SIG-M5 (cell line): ENCODE measurements at regions not wholly inside any gene's neighbourhood (a gene's known extent, or its start where the extent isn't known, plus 50 kb on each side); places are given as distances from the start of the nearest gene placed in this dataset.
"Not testable (repeated sequence)": the region's sequence is repeated elsewhere in the genome, so short reads cannot be mapped to it uniquely, and the experiment has no call there.

Experiments used
- DNase-seq: peaks from one replicate; lab custom pipeline; 2025; lab: John Stamatoyannopoulos, UW

- DNase-seq = no peak
Observed at GRCh38 chr10:63783882-63784281, 262.7 kb downstream of the REEP3 start.

GRCh38 chr10:63788152-63788821, 267.1 kb downstream of the REEP3 start:
- DNase-seq = no peak

- DNase-seq = no peak
Observed at GRCh38 chr10:63795094-63795860, 274.1 kb downstream of the REEP3 start.

DNA sequence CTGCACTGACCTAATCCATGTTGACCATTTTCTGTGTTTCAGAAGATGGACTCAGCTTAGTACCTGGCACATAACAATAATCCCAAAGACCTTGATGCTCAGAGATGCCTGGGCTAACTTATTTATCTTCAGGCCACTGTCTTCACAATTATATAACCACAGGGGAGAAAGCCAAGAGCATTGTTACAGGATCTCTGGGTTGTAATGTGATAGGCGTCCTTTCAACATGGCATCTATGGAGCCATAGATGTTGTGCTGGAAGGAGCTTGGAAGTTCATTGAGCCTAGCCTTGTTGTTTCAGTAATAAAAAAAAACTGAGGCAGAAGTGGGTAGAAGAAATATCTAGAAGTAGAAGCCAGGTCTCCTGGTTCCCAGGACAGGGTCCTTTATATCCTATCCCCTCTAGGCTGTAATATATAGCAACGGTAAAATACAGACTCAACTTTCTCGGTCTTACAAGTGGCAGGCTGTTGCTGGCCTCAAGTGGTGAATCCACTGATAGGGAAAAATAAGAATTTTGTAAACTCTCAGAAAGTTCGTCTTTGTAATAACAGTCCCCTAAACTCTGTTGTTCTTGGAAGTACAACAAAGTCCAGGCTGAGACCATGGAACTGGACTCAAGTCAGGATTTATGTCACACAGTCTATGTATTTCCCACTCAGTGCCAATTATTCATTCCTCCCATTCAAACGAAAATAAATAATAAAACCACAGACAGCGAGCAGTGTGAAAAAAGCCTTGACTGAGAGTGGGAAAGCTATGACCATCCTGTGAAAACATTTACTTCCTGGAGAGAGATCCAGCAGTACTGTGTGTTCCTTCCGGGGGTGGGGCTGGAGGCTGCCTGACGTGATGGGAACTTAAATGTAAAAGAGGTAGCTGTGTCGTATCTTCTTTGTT, 277.6 kb downstream of the REEP3 start:
- DNase-seq = no peak

GRCh38 chr10:63799521-63800300, 278.5 kb downstream of the REEP3 start:
- DNase-seq = no peak

DNA sequence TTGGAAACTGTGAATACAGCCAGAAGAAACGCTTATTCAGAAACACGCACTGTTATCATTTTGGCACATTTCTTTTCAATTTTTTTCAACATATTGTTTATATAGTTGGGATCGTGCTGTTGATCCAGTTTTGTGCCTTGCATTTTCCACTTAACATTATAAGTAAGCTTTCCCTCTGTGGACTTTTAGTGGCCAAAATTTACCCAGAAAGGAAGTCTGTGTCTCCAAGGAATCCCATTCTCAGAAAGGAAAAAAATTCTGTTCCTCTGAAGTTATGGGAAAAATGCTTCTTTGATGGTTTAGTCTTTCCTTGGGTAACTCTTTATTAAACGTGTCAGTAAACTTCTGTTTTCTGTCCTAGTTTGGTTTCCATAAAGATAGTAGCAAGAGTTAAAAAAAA, 280.0 kb downstream of the REEP3 start:
- no peak for DNase-seq

GRCh38 chr10:63806330-63806729, 285.1 kb downstream of the REEP3 start:
- DNase-seq = no peak

- no peak for DNase-seq
Observed at GRCh38 chr10:63812501-63812900, 291.3 kb downstream of the REEP3 start.

GRCh38 chr10:63819753-63820329, 298.6 kb downstream of the REEP3 start:
- DNase-seq = no peak

DNA sequence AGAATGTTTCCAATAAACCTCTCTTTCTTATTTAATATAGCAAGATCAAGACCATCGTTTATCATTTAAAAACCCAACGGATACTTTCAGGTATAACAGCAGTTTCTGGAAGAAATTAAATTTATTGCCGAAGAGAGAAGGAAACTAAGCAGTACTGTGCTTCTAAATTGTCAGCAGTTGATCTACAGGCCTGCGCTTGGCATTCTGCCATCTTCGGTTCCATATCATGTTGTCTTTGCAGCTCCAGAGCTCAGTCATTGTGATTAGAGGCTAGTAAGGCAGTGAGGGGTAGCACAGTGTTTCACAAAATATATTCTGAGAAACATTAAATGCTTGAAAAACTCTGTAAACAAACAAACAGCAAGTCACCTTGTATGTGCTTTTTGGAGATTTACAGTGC, 301.3 kb downstream of the REEP3 start:
- DNase-seq = no peak

DNA sequence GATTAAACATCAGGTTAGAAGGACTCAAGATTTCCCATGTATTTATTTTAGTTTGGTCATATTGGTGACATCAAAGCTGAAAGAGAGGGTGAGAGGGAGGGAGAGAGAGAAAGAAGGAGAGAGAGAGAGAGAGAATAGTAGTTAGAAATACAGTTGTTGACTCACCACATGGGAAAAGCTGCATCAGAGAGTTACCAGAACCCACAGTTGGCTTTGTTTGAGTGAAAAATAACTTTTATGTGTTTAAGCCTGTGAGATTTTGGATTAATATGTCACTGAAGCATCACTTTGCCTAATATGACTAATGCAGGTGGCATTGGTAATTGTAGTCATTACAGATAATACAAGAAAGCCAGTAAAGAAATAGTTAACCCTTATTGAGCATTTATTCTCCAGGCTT, 303.9 kb downstream of the REEP3 start:
- DNase-seq = no peak

DNA sequence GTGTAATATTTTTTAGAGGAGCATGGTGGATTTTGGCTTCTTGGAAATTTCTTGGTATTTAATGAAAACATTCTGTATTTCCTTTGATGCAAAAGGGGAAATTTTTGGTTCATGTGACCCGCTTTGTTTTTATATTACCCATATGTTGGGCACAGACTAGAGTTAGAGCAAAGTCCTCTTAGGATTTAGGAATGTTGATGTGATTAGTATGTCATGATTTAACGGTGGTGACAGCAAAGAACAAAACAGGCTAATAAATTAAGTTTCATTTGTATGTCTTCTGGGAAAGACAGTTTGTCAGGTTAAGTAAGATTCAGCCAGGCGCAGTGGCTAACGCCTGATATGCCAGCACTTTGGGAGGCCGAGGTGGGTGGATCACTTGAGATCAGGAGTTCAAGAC, 304.6 kb downstream of the REEP3 start:
- DNase-seq = no peak

DNA sequence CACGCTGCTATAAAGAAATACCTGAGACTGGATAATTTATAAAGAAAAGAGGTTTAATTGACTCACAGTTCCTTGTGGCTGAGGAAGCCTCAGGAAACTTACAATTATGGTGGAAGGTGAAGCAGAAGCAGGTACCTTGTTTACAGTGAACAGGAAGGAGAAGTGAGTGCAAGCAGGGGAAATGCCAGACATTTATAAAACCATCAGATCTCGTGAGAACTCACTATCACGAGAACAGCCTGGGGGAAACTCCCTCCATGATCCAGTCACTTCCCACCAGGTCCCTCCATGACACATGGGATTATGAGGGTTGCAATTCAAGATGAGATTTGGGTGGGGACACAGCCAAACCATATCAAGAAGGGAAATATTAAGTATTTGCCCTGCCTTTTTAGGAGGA, 305.8 kb downstream of the REEP3 start:
- DNase-seq = not testable (repeated sequence)

GRCh38 chr10:63829020-63829419, 307.8 kb downstream of the REEP3 start:
- no peak for DNase-seq

- no peak for DNase-seq
Observed at GRCh38 chr10:63829573-63830149, 308.5 kb downstream of the REEP3 start.

GRCh38 chr10:63832686-63833085, 311.5 kb downstream of the REEP3 start:
- no peak for DNase-seq

DNA sequence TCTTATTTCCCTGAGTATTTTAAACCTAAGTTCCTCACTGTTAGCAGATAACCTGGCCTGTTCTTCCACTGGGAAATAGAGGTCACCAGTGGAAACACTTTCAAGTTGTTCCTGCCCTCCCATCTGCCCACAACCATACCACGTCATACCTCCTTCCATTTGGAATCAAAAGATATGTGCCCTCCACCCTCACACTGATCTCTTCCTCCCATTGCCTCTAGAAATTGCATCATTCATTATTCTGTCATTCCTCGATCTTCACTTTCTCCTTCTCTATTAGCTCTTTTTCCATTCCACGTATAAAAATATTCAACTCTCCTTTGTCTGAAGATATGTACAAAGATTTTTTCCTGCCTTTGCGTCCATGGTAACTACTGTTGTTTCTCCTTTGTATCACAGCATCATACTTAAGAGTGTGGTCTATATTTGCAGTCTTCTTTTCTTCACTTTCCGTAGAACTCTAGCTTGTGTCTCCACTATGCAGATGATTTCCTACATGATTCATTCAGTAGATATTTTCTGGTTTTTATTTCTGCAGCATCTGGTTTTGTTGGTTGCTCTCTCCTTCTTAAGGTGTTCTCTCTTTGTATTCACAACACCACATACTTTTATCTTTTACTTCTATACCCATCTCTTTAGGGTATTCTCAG, 312.3 kb downstream of the REEP3 start:
- no peak for DNase-seq

DNA sequence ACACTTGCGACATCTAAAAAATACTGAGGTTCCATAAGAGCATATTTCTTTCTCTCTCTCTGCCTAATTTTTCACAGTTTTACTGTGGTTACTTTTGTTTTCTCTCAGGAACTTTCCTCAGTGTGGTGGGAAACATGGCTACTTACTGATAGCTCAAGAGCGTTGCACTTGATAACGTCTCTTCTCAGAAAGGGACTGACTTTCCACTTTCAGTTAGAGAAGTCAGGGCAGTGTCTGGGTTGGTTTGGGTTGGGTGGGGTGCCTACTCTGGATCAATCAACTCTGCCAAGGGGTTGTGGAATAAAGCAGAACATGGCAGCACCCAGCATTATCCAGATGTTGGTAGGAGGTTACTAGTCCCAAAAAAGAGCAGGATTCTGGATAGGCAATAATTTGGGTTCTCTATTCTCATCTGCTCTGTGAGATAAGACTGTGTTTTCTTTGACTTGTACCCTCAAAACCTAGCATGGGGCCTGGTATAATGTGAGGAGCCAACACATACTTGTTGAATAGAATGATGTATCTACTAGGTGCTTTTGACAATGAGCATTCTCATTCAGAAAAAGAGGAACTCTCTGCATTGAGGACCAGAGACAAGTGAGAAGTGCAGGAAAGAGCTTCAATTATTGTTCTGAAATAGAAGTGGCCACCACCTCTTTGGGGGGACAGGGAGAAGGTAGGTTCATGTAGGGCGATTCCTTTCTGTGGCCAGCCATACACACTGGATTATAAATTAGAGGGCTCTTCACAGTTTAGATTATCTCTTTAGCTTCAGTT, 315.7 kb downstream of the REEP3 start:
- no peak for DNase-seq

DNA sequence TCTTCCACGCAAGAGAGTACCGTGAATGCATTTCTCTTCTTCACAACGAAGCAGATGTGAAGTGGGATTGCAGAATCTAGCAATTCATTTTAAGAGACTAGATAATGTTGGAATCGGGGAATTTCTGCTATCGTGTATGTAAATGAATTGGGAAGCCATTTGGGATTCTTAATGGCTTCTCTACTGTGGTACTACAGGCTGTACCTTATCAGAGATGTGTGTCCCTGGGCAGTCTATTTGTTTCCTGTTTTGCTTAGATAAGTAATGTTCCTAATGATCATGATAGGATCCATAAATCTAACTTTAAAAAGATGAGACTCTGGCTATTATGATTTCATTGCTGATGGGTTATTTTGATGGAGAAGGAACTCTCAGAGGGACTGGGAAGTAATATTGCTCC, 320.6 kb downstream of the REEP3 start:
- no peak for DNase-seq

DNA sequence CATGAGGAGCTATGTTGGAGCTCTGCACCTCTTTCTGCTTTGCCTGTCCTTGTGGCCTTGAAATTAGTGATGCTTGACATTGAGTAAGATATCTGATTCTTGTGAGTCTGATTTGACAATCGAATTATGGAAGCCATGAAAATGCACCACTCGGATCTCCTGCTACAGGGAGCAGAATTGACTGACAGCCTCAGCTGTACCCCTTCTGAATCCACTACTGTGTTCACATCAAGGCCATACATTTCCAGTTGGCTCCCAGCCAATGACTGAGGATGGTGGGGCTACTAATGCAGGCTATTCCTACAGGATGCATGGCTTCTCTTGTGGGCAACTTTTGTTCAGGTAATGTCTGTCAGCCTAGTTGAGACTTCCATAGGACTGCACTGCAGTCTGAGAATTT, 321.9 kb downstream of the REEP3 start:
- DNase-seq = no peak
